ENCODE measurements at regions not wholly inside any gene's neighbourhood (a gene's known extent, or its start where the extent isn't known, plus 50 kb on each side); places are given as distances from the start of the nearest gene placed in this dataset.

- TF ChIP-seq TBX3 (IDR thresholded peaks at IDR 0.05; ENCODE audit: borderline replicate concordance) (no peak), ZNF326 (CRISPR knock-in tag; IDR thresholded peaks at IDR 0.05; ENCODE audit: borderline replicate concordance) (no peak), NPAS2 (CRISPR knock-in tag; IDR thresholded peaks at IDR 0.05; ENCODE audit: borderline replicate concordance) (no peak), UBTF (CRISPR knock-in tag; IDR thresholded peaks at IDR 0.05) (no peak), IRF2 (CRISPR knock-in tag; IDR thresholded peaks at IDR 0.05) (no peak), SMAD3 (CRISPR knock-in tag; IDR thresholded peaks at IDR 0.05) (no peak), FOXJ3 (CRISPR knock-in tag; IDR thresholded peaks at IDR 0.05; ENCODE audit: borderline replicate concordance) (no peak), ELF4 (CRISPR knock-in tag; IDR thresholded peaks at IDR 0.05; ENCODE audit: borderline replicate concordance) (no peak)
Observed at GRCh38 chr17:73791121-73791520, 146.9 kb upstream of the SDK2 start (continued).

DNA sequence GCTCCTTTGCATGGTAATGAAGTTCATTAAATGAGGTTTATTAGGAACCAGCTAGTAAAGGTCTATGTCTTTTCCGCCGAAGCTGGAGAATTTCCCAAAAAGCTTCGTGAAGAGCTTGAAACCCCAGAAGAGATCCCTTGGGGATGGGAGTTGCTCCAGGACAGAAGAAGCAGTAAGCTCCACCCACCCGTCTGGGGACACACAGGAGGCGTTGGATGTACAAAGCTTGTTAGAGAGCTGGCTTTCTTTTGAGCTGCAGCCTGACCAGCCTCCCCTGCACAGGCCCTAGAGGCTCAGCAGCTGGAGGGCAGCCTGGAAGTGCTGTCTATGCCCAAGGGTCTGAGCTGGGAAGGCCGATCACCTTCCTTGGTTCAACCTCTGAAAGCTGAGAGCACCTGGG lies 147.4 kb upstream of the SDK2 start:
- no TSS peak for BruUV-seq (replicated peaks)
- no peak overlapping the region for H3K27ac ChIP-seq (ENCODE audit: extremely low read length, insufficient read depth, low read length)

More for the DNA sequence above, 147.4 kb upstream of the SDK2 start:
- Histone ChIP-seq H3K27me3 (ENCODE audit: control insufficient read depth in 1 of 2, insufficient read depth in 2 of 2, low read length in 2 of 2) (peaks cover 0 to 9% of the 10 kb centered on the region in 2 experiments; a peak in 3 of 5 replicates), H3K36me3 (replicated peaks in 1 of 2; ENCODE audit: control insufficient read depth in 1 of 2, insufficient read depth in 2 of 2, low read length in 2 of 2) (no peaks in the 10 kb centered on the region), H4K20me1 (ENCODE audit: insufficient read depth, low read length) (no peaks in the 10 kb centered on the region), H3K4me1 (ENCODE audit: insufficient read depth, low read length) (peaks cover 58% of the 10 kb centered on the region), H2AFZ (ENCODE audit: low read length) (no peak overlapping the region), H3K9me3 (ENCODE audit: low read length) (no peaks in the 10 kb centered on the region), H3K79me2 (ENCODE audit: insufficient read depth, low read length) (no peaks in the 10 kb centered on the region), H3K4me2 (ENCODE audit: low read depth, low read length) (no peak overlapping the region), H3K9ac (ENCODE audit: insufficient read depth, low read depth, low read length) (no peak overlapping the region), H3K4me3 (replicated peaks in 1 of 3; ENCODE audit: insufficient read depth in 1 of 3, low read depth in 2 of 3, low read length in 3 of 3) (no peak overlapping the region)
- POLR2A ChIA-PET, result no interaction called here
- intact Hi-C loops (cut with micrococcal nuclease; ENCODE audit: unreplicated experiment) (loop anchor here (10.0 kb wide), 1 partner anchor 413 kb away; the partner anchor contains the start of gene RPL38), in situ Hi-C loops (cut with HindIII; ENCODE audit: extremely low pct_ligation_motif_present, low pct_unique_long_range_greater_than_20kb) (loop anchor here (25.0 kb wide), 1 partner anchor 646 kb away; the partner anchor contains the start of gene GPRC5C)
- no peak for TF ChIP-seq RXRA (CRISPR knock-in tag; IDR thresholded peaks at IDR 0.05)
- CTCF ChIA-PET (ENCODE audit: low intra/inter-chr PET ratio, low total read pairs), result no interaction called here
- FAIRE-seq, result no peak
- DNase-seq (ENCODE audit: low spot score), result no peak
- 92% methylated on average over 6 of the region's 6 CpGs for WGBS (ENCODE audit: low lambda C conversion rate)
- ATAC-seq, result no peak

Measured in HepG2 (cell line).